Activated T-cell treated with anti-CD3 and anti-CD28 coated beads, Interleukin-2, amount 50 U/mL, for 72 hours (primary cell): ENCODE measurements at regions not wholly inside any gene's neighbourhood (a gene's known extent, or its start where the extent isn't known, plus 50 kb on each side); places are given as distances from the start of the nearest gene placed in this dataset.

Experiments
- ATAC-seq, 2 donors: fragments of 150-1000 bp; cut with Tn5 transposase; replicated peaks in 1 of 2; 2 replicates each; pipeline ENCODE4 v1.10.0; 2021; ENCODE audit warnings: moderate library complexity in 2 of 2, mild to moderate bottlenecking in 1 of 2
- DNase-seq, 2 donors: peaks; one replicate each; pipeline ENCODE4 v3.0.0; 2021 to 2022; ENCODE audit warnings: mixed read lengths in 1 of 2
- H3K27ac Mint-ChIP-seq: one replicate; pipeline ENCODE4 v1.8.0; 2022; ENCODE audit warnings: mild to moderate bottlenecking, moderate library complexity, mixed read lengths
- H3K27me3 Mint-ChIP-seq: one replicate; pipeline ENCODE4 v1.8.0; 2022; ENCODE audit warnings: low read depth, mixed read lengths
- H3K36me3 Mint-ChIP-seq, 2 donors: one replicate each; pipeline ENCODE4 v1.8.0; 2022; ENCODE audit warnings: mixed read lengths in 2 of 2, mild to moderate bottlenecking in 1 of 2; ENCODE audit not compliant: insufficient read depth in 2 of 2
- H3K4me1 Mint-ChIP-seq: one replicate; pipeline ENCODE4 v1.8.0; 2022; ENCODE audit warnings: low read depth, mixed read lengths
- H3K4me3 Mint-ChIP-seq, 2 donors: one replicate each; pipeline ENCODE4 v1.8.0; 2022; ENCODE audit warnings: mild to moderate bottlenecking in 2 of 2, mixed read lengths in 2 of 2, moderate library complexity in 2 of 2
- H3K9me3 Mint-ChIP-seq, 2 donors: one replicate each; pipeline ENCODE4 v1.8.0; 2022; ENCODE audit warnings: mixed read lengths in 2 of 2

DNA sequence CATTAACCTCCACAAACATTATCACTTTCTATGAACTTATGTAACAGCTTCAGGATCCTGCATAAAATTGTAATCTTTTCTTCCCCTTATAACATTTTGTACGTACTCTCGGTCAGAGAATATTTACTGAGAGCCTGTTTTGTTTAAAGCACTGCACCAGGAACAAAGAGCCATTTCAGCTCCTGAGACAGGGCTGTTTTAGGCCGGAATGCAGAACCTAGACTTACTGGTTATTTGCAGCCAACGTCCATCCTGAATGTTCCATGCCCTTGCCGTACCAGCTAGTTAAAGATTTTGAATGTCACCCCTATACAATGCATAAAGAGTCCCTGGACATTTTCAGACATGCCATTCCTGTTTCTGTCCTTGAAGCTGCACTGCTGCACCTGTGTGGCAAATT lies 248.8 kb downstream of the PCDH7 start:
- DNase-seq: no peak
- ATAC-seq: no peak
- no peak overlapping the region for H3K4me3 Mint-ChIP-seq
- H3K4me1 Mint-ChIP-seq: no peaks in the 10 kb centered on the region
- H3K27ac Mint-ChIP-seq: no peak overlapping the region
- no peaks in the 10 kb centered on the region for H3K36me3 Mint-ChIP-seq
- H3K9me3 Mint-ChIP-seq: peaks cover 4 to 5% of the 10 kb centered on the region in 2 donors
- no peaks in the 10 kb centered on the region for H3K27me3 Mint-ChIP-seq

DNA sequence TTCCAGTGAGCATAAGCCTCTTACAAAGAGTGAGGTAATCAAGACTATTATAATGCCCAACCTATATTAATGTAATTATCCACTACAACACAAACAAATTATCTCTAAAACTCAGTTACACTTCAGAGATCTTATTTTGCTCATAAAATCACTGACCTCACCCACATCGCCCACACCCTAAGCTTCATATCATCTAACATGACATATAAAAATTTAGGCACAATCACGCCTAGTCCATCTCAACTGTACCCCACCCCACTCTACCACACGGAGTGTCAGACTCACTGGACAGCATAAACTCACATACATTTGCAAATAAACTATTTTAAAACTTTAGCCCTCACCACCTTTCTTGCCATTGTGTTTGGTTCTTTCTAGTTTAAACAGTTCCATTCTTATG lies 252.4 kb downstream of the PCDH7 start:
- peaks cover 10 to 12% of the 10 kb centered on the region in 2 donors for H3K9me3 Mint-ChIP-seq
- H3K27ac Mint-ChIP-seq: no peak overlapping the region
- no peaks in the 10 kb centered on the region for H3K27me3 Mint-ChIP-seq
- DNase-seq: no peak
- no peak for ATAC-seq
- no peak overlapping the region for H3K4me3 Mint-ChIP-seq
- H3K4me1 Mint-ChIP-seq: no peaks in the 10 kb centered on the region
- H3K36me3 Mint-ChIP-seq: no peaks in the 10 kb centered on the region

DNA sequence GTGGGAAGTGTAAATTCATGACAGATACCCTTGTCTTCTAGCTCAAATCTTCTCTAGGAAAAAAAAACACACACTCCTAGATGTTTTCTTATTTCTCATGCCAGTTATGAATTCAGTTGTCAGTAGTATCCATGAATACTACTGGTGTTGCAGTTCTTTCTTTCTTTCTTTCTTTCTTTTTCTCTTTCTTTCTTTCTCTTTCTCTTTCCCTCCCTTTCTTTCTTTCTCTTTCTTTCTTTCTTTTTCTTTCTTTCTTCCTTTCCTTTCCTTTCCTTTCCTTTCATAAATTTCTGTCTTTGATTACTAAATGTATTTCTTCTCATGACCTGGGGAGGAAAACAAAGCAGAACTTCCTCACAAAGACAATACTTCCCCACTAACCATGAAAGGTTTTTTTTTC lies 253.8 kb downstream of the PCDH7 start:
- no peak overlapping the region for H3K27ac Mint-ChIP-seq
- DNase-seq: no peak
- no peaks in the 10 kb centered on the region for H3K4me1 Mint-ChIP-seq
- H3K27me3 Mint-ChIP-seq: no peaks in the 10 kb centered on the region
- no peaks in the 10 kb centered on the region for H3K36me3 Mint-ChIP-seq
- H3K9me3 Mint-ChIP-seq: peaks cover 11 to 13% of the 10 kb centered on the region in 2 donors
- no peak overlapping the region for H3K4me3 Mint-ChIP-seq
- no peak for ATAC-seq

DNA sequence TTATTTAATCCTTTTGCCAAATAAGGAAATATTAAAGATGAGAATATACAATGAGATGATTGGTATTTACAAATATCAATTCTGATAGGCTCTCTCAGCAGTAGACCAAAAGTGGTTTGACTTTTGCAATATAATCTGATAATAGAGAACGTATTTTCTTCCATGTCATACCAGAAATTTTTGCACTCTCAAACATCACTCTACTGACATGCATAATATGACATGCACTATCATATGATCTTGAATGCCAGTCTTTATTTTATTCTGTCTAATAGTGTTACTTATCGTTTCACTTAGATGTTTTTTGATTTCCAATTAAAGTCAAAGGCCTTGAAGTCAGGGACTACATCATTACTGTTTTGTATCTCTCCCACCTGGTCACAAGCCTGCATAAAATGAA lies 259.2 kb downstream of the PCDH7 start:
- H3K4me1 Mint-ChIP-seq: no peaks in the 10 kb centered on the region
- no peak overlapping the region for H3K4me3 Mint-ChIP-seq
- H3K27ac Mint-ChIP-seq: no peak overlapping the region
- H3K27me3 Mint-ChIP-seq: no peaks in the 10 kb centered on the region
- H3K9me3 Mint-ChIP-seq: peaks cover 5% of the 10 kb centered on the region in 2 donors
- DNase-seq (no peak), ATAC-seq (no peak)
- no peaks in the 10 kb centered on the region for H3K36me3 Mint-ChIP-seq

DNA sequence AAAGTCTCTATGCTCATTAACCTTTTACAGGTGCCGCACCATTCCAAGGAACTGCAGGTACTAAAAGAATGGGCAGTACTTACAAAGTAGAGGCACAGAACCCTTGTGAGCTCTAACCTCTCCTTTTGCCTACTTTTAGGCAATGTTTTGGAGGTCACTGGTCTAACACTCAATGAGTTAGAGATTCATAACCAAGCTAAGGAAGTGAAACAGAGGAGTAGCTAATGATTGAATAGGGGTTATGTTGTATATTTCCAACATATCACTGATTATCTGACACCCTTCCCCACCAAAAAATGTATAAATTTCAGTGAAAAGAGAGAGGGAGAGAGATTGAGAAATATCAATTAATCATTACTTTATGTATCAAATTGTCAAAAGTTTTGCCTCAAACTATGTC lies 269.3 kb downstream of the PCDH7 start:
- no peak for ATAC-seq

DNA sequence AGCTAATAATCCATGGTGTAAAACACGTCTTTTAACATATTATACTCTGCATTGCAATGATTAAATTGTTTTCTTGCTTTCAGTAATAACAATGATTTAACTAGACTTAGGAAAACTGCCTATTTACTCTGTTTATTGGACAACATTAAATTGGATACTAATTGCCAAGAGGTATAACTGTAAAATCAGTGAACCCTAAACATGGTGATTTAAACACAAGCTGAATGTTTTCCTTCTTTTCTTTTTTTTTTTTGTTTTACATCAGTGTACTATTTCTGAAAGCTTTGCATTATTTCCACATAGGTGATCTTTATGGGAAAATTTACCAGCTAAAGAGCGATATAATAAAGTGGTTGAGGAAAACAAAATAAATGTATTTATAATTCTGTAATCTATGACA lies 276.7 kb downstream of the PCDH7 start:
- Mint-ChIP-seq H3K9me3 (peaks cover 9 to 13% of the 10 kb centered on the region in 2 donors), H3K27ac (no peak overlapping the region), H3K4me1 (no peaks in the 10 kb centered on the region), H3K36me3 (peaks cover 0 to 2% of the 10 kb centered on the region in 2 donors), H3K27me3 (no peaks in the 10 kb centered on the region), H3K4me3 (no peak overlapping the region)
- ATAC-seq (no peak), DNase-seq (no peak)

More for the DNA sequence above, 269.3 kb downstream of the PCDH7 start:
- peaks cover 0 to 2% of the 10 kb centered on the region in 2 donors for H3K9me3 Mint-ChIP-seq
- H3K27me3 Mint-ChIP-seq: no peaks in the 10 kb centered on the region
- no peak overlapping the region for H3K27ac Mint-ChIP-seq
- H3K4me1 Mint-ChIP-seq: no peaks in the 10 kb centered on the region
- H3K36me3 Mint-ChIP-seq: no peaks in the 10 kb centered on the region
- H3K4me3 Mint-ChIP-seq: no peak overlapping the region
- DNase-seq: no peak

DNA sequence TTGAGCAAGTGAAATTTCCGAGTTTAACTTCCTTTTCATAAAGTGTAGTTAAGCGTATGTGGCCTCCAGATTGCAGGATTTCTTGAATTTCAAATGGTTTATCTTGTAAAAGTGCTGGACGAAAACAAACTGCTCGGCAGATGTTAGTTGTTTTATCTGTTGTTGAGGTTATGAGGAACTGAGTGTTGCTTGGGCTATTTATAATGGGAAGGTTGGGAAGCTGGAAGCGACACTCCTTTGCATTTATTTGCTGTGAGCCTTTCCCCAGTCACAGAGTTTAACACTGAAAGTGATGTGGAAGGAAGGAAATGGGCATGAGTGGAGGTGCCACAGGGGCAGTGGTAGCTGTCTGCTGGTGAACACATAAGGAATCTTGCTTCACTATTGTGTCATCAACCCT lies 284.9 kb downstream of the PCDH7 start:
- no peak for ATAC-seq
- DNase-seq: no peak
- H3K36me3 Mint-ChIP-seq: no peaks in the 10 kb centered on the region
- no peaks in the 10 kb centered on the region for H3K4me1 Mint-ChIP-seq
- no peak overlapping the region for H3K4me3 Mint-ChIP-seq
- H3K9me3 Mint-ChIP-seq: peaks cover 1 to 8% of the 10 kb centered on the region in 2 donors
- no peak overlapping the region for H3K27ac Mint-ChIP-seq
- H3K27me3 Mint-ChIP-seq: no peaks in the 10 kb centered on the region

DNA sequence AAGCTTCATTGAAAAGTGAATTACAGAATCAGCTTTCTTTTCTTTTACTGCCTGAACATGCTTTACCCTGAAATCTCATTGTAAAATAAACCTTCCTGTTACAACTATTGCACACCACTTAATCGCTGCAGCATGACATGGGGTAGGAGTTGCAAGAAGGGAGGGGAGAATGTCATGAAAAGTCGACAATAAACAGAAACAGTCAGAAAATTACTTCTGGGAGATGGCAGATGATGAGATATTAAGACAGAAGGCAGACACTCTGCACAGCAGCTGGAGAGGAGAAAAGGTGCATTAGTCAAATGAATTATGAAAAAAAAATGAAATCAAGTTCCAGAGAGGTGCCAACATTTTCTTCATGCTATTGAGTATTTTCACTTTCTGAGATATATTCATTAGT lies 287.7 kb downstream of the PCDH7 start:
- Mint-ChIP-seq H3K36me3 (no peaks in the 10 kb centered on the region), H3K27me3 (no peaks in the 10 kb centered on the region), H3K4me3 (no peak overlapping the region), H3K4me1 (no peaks in the 10 kb centered on the region), H3K9me3 (peaks cover 1 to 5% of the 10 kb centered on the region in 2 donors), H3K27ac (no peak overlapping the region)
- ATAC-seq (no peak), DNase-seq (no peak)

DNA sequence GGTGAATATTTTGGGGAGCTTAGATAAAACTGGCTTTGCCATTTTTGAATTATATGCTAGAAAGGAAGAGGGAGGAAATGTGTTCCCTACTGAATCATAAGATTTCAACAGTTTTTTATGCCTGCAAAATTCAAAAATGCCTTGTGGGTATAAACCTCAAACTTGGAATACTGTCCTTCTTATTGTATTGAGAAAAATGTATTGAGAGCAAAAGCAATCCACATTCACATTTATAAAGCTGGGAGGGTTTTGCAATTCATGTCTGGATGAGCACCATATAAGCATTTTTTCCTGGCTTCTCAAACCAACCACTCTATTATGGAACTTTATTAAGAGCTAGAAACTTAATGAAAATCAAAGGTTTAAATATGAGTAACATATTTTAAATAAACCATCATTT lies 289.8 kb downstream of the PCDH7 start:
- Mint-ChIP-seq H3K27me3 (no peaks in the 10 kb centered on the region), H3K9me3 (peaks cover 1% of the 10 kb centered on the region in 2 donors), H3K4me1 (no peaks in the 10 kb centered on the region), H3K27ac (no peak overlapping the region), H3K4me3 (no peak overlapping the region), H3K36me3 (no peaks in the 10 kb centered on the region)
- DNase-seq (no peak), ATAC-seq (no peak)

DNA sequence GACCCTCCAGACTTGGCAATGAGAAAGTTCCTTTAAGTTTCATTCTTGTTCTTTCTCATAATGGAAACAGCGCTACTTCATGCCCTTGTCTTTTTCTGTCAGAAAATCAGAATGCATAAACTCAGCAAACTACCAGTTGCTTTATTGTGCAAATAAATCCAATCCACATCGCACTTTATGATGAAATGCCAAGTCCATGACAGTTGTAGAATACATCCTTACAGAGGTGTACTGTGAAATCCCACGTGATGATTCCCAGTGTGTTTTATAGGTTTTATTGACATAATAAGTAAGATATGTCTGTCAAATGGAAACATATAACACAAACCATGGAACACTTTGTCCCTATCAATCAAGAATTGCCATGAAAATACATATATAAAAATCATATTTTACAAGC lies 295.0 kb downstream of the PCDH7 start:
- H3K27ac Mint-ChIP-seq: no peak overlapping the region
- peaks cover 5 to 7% of the 10 kb centered on the region in 2 donors for H3K9me3 Mint-ChIP-seq
- ATAC-seq (no peak), DNase-seq (no peak)
- no peak overlapping the region for H3K4me3 Mint-ChIP-seq
- H3K36me3 Mint-ChIP-seq: no peaks in the 10 kb centered on the region
- no peaks in the 10 kb centered on the region for H3K27me3 Mint-ChIP-seq
- H3K4me1 Mint-ChIP-seq: no peaks in the 10 kb centered on the region

DNA sequence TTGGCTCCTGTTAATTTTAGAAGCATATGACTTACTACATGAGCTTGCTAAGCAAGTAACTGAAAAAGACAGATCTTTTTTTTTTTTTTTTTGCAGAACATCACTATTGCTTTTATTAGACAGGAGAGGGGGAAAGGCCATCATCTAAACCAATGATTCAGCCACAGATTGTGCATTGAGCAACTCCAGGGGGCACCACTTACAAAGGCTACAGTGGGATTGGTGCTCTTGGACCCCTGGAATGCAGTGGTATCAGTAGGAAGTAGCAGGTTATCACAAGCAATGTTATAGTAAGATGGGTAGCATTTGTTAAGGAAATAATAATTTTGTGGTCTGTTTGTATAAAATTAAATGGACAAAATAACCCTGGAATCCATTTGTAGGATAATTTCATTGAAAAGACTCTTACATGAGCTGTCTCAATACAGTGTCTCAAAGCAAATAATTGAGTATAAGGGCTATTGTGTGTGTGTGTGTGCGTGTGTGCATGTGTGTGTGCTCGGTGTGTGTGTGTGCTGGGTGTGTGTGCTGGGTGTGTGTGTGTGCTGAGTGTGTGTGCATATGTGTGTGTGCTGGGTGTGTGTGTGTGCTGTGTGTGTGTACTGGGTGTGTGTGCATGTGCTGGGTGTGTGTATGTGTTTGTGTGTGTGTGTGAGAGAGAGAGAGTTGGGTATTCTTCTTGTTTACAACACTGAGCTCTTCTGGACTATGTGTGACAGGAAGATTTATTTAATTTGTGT lies 296.3 kb downstream of the PCDH7 start:
- DNase-seq (no peak), ATAC-seq (no peak)
- no peak overlapping the region for H3K27ac Mint-ChIP-seq
- H3K4me3 Mint-ChIP-seq: no peak overlapping the region
- H3K27me3 Mint-ChIP-seq: no peaks in the 10 kb centered on the region
- no peaks in the 10 kb centered on the region for H3K4me1 Mint-ChIP-seq
- H3K36me3 Mint-ChIP-seq: no peaks in the 10 kb centered on the region
- peaks cover 7% of the 10 kb centered on the region in 2 donors for H3K9me3 Mint-ChIP-seq

DNA sequence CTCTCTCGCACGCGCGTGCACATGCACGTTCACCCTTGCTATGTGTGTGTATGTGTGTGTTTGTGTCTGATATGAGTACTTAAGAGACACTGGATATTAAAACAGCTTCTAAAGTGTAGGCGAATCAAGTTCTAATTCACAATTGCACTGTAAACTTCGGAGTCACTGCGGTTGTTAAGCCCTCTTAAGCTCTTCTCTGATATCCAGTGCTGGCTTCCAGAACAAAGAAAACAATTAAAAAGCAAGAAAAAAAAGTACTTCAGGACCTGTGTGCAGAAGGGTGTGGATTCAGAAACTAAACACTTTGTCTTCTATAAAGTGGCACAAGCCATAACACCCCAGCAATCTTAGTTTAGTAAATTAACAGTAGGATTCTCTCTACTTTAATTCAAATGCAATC lies 300.2 kb downstream of the PCDH7 start:
- H3K36me3 Mint-ChIP-seq: no peaks in the 10 kb centered on the region

DNA sequence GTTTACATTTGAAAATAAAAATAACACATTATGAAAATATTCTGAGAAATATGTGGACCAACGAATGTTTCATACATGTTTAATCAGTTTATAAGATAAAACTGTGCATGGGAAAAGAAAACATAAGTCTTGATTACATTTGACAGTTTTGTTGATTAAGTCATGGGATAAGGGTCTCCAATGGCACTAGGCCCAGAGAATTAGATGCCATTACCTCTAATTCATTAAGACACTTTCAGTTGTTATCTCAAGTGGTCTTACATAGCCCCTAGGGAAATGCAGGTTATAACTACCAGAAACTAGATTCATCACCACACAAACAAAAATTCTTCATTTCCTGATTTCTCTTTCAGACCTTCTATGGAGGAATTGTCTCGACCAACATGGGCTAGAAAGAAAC lies 300.8 kb downstream of the PCDH7 start:
- H3K36me3 Mint-ChIP-seq: no peaks in the 10 kb centered on the region
- ATAC-seq (no peak), DNase-seq (no peak)
- H3K4me1 Mint-ChIP-seq: no peaks in the 10 kb centered on the region
- no peak overlapping the region for H3K4me3 Mint-ChIP-seq
- H3K9me3 Mint-ChIP-seq: peaks cover 9 to 14% of the 10 kb centered on the region in 2 donors
- no peak overlapping the region for H3K27ac Mint-ChIP-seq
- no peaks in the 10 kb centered on the region for H3K27me3 Mint-ChIP-seq

More for the DNA sequence above, 300.2 kb downstream of the PCDH7 start:
- Mint-ChIP-seq H3K27me3 (no peaks in the 10 kb centered on the region), H3K9me3 (peaks cover 9 to 14% of the 10 kb centered on the region in 2 donors), H3K27ac (no peak overlapping the region), H3K4me1 (no peaks in the 10 kb centered on the region), H3K4me3 (no peak overlapping the region)
- no peak for DNase-seq
- ATAC-seq: no peak

DNA sequence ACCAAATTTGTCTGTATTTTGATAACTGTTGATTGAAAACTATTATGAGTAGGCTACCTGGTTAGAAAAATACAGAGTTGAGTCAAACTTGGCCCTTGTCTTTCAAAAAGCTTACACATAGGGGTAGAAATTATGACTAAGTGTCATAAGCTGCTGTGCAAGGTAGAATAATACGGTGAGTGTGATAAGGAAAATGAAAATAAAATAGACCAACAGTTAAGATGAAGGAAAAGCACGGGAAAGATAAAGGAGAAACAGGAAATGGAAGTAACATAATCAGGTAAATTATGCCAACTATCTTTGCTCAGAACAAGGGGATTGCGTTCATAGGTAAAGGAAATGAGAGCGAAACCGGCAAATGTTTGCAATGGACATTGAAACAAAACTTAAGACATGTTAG lies 302.5 kb downstream of the PCDH7 start:
- Mint-ChIP-seq H3K9me3 (peaks cover 4 to 7% of the 10 kb centered on the region in 2 donors), H3K27me3 (no peaks in the 10 kb centered on the region), H3K4me1 (no peaks in the 10 kb centered on the region), H3K4me3 (no peak overlapping the region), H3K27ac (no peak overlapping the region), H3K36me3 (no peaks in the 10 kb centered on the region)
- DNase-seq: no peak
- no peak for ATAC-seq
